Activated CD4-positive, alpha-beta memory T cell treated with anti-CD3 and anti-CD28 coated beads for 36 hours (primary cell): ENCODE measurements at regions not wholly inside any gene's neighbourhood (a gene's known extent, or its start where the extent isn't known, plus 50 kb on each side); places are given as distances from the start of the nearest gene placed in this dataset.

Experiments used
- CTCF ChIA-PET: fragments of 350-600 bp; sonication (Branson Sonifier 250); formaldehyde crosslinking; loops from one replicate; lab custom pipeline; 2021; ENCODE audit warnings: antibody characterized with exemption, inconsistent platforms; lab: Charles Lee
- POLR2A ChIA-PET: fragments of 350-600 bp; sonication (Branson Sonifier 250); formaldehyde crosslinking; loops from one replicate; lab custom pipeline; 2021; ENCODE audit warnings: antibody characterized with exemption; lab: Charles Lee
- DNase-seq: peaks from one replicate; pipeline ENCODE4 v3.0.0-alpha.2; 2020
- H3K27ac Mint-ChIP-seq: one replicate; pipeline ENCODE4 v1.8.0; 2021; ENCODE audit warnings: mixed read lengths
- H3K27me3 Mint-ChIP-seq: one replicate; pipeline ENCODE4 v1.8.0; 2021; ENCODE audit warnings: mixed read lengths
- H3K36me3 Mint-ChIP-seq: one replicate; pipeline ENCODE4 v1.8.0; 2021; ENCODE audit warnings: mixed read lengths
- H3K4me1 Mint-ChIP-seq: one replicate; pipeline ENCODE4 v1.8.0; 2021; ENCODE audit warnings: low read depth, mixed read lengths
- H3K4me3 Mint-ChIP-seq: one replicate; pipeline ENCODE4 v1.8.0; 2021; ENCODE audit warnings: mild to moderate bottlenecking, mixed read lengths
- H3K9me3 Mint-ChIP-seq: one replicate; pipeline ENCODE4 v1.8.0; 2021; ENCODE audit warnings: mixed read lengths
- intact Hi-C: fragments of 100-400 bp; cut with micrococcal nuclease; formaldehyde crosslinking; loops from one replicate; pipeline ENCODE4 v1.15.1; 2023

- no peak for DNase-seq
- Mint-ChIP-seq H3K4me3 (no peak overlapping the region), H3K27ac (no peak overlapping the region), H3K9me3 (peaks cover 14% of the 10 kb centered on the region), H3K4me1 (no peaks in the 10 kb centered on the region), H3K27me3 (no peaks in the 10 kb centered on the region), H3K36me3 (no peaks in the 10 kb centered on the region)
- POLR2A ChIA-PET: no interaction called here
- intact Hi-C loops: no loop called here
- CTCF ChIA-PET: no interaction called here
These were observed 161.5 kb upstream of the STXBP5 start for GRCh38 chr6:147042679-147043078.

GRCh38 chr6:147043994-147044477 lies 160.2 kb upstream of the STXBP5 start:
- POLR2A ChIA-PET: no interaction called here
- H3K36me3 Mint-ChIP-seq: no peaks in the 10 kb centered on the region
- intact Hi-C loops: no loop called here
- H3K9me3 Mint-ChIP-seq: peaks cover 14% of the 10 kb centered on the region
- H3K27ac Mint-ChIP-seq: no peak overlapping the region
- no peak overlapping the region for H3K4me3 Mint-ChIP-seq
- no peaks in the 10 kb centered on the region for H3K27me3 Mint-ChIP-seq
- CTCF ChIA-PET: no interaction called here
- H3K4me1 Mint-ChIP-seq: no peaks in the 10 kb centered on the region
- DNase-seq: no peak

GRCh38 chr6:147046141-147046877 lies 157.9 kb upstream of the STXBP5 start:
- ChIA-PET CTCF (no interaction called here), POLR2A (no interaction called here)
- Mint-ChIP-seq H3K27me3 (no peaks in the 10 kb centered on the region), H3K4me3 (no peak overlapping the region), H3K4me1 (no peaks in the 10 kb centered on the region), H3K27ac (no peak overlapping the region), H3K36me3 (no peaks in the 10 kb centered on the region), H3K9me3 (peaks cover 14% of the 10 kb centered on the region)
- no peak for DNase-seq
- intact Hi-C loops: no loop called here

- POLR2A ChIA-PET: no interaction called here
These were observed 155.3 kb upstream of the STXBP5 start for GRCh38 chr6:147048930-147049329.

GRCh38 chr6:147053311-147053921 lies 150.8 kb upstream of the STXBP5 start:
- H3K9me3 Mint-ChIP-seq: no peaks in the 10 kb centered on the region
- no peaks in the 10 kb centered on the region for H3K36me3 Mint-ChIP-seq
- CTCF ChIA-PET: no interaction called here
- H3K4me1 Mint-ChIP-seq: peaks cover 8% of the 10 kb centered on the region
- no peaks in the 10 kb centered on the region for H3K27me3 Mint-ChIP-seq
- no peak for DNase-seq
- POLR2A ChIA-PET: no interaction called here
- no peak overlapping the region for H3K27ac Mint-ChIP-seq
- H3K4me3 Mint-ChIP-seq: no peak overlapping the region
- intact Hi-C loops: no loop called here

More at GRCh38 chr6:147048930-147049329, 155.3 kb upstream of the STXBP5 start:
- Mint-ChIP-seq H3K27ac (no peak overlapping the region), H3K36me3 (no peaks in the 10 kb centered on the region), H3K4me3 (no peak overlapping the region), H3K27me3 (no peaks in the 10 kb centered on the region), H3K9me3 (peaks cover 10% of the 10 kb centered on the region), H3K4me1 (no peaks in the 10 kb centered on the region)
- DNase-seq: no peak
- CTCF ChIA-PET: interaction anchor here (0.6 kb wide), 1 partner anchor 9 kb away, joined by 3 read pairs; no protein-coding TSS in a partner anchor
- intact Hi-C loops: no loop called here

- peaks cover 8% of the 10 kb centered on the region for H3K4me1 Mint-ChIP-seq
These were observed 150.1 kb upstream of the STXBP5 start for GRCh38 chr6:147054158-147054557.

GRCh38 chr6:147054871-147055270 lies 149.3 kb upstream of the STXBP5 start:
- Mint-ChIP-seq H3K4me3 (no peak overlapping the region), H3K9me3 (no peaks in the 10 kb centered on the region), H3K36me3 (no peaks in the 10 kb centered on the region), H3K27ac (no peak overlapping the region), H3K4me1 (peaks cover 8% of the 10 kb centered on the region), H3K27me3 (no peaks in the 10 kb centered on the region)
- no peak for DNase-seq
- intact Hi-C loops: no loop called here
- ChIA-PET CTCF (no interaction called here), POLR2A (no interaction called here)

More at GRCh38 chr6:147054158-147054557, 150.1 kb upstream of the STXBP5 start:
- Mint-ChIP-seq H3K27ac (no peak overlapping the region), H3K36me3 (no peaks in the 10 kb centered on the region), H3K9me3 (no peaks in the 10 kb centered on the region), H3K4me3 (no peak overlapping the region), H3K27me3 (no peaks in the 10 kb centered on the region)
- POLR2A ChIA-PET: no interaction called here
- CTCF ChIA-PET: no interaction called here
- intact Hi-C loops: no loop called here
- DNase-seq: no peak

GRCh38 chr6:147055821-147056392 lies 148.3 kb upstream of the STXBP5 start:
- intact Hi-C loops: loop anchor here (2.0 kb wide), 1 partner anchor 199 kb away; no protein-coding TSS in a partner anchor
- Mint-ChIP-seq H3K4me3 (no peak overlapping the region), H3K36me3 (no peaks in the 10 kb centered on the region), H3K27ac (no peak overlapping the region), H3K27me3 (no peaks in the 10 kb centered on the region), H3K4me1 (peaks cover 8% of the 10 kb centered on the region), H3K9me3 (no peaks in the 10 kb centered on the region)
- ChIA-PET POLR2A (no interaction called here), CTCF (no interaction called here)
- DNase-seq: no peak

- H3K27ac Mint-ChIP-seq: no peak overlapping the region
- no peaks in the 10 kb centered on the region for H3K36me3 Mint-ChIP-seq
- no peak for DNase-seq
- H3K4me1 Mint-ChIP-seq: peaks cover 8% of the 10 kb centered on the region
- H3K4me3 Mint-ChIP-seq: no peak overlapping the region
- no peaks in the 10 kb centered on the region for H3K9me3 Mint-ChIP-seq
- CTCF ChIA-PET: no interaction called here
- intact Hi-C loops: loop anchor here (2.0 kb wide), 1 partner anchor 200 kb away; no protein-coding TSS in a partner anchor
- no peaks in the 10 kb centered on the region for H3K27me3 Mint-ChIP-seq
- POLR2A ChIA-PET: interaction anchor here (0.5 kb wide), 1 partner anchor 286 kb away, joined by 3 read pairs; no protein-coding TSS in a partner anchor
These were observed 147.0 kb upstream of the STXBP5 start for GRCh38 chr6:147057188-147057587.

GRCh38 chr6:147057705-147058342 lies 146.4 kb upstream of the STXBP5 start:
- H3K27ac Mint-ChIP-seq: no peak overlapping the region
- ChIA-PET CTCF (no interaction called here), POLR2A (no interaction called here)
- no peaks in the 10 kb centered on the region for H3K36me3 Mint-ChIP-seq
- peaks cover 8% of the 10 kb centered on the region for H3K4me1 Mint-ChIP-seq
- no peaks in the 10 kb centered on the region for H3K9me3 Mint-ChIP-seq
- no peak for DNase-seq
- no peak overlapping the region for H3K4me3 Mint-ChIP-seq
- intact Hi-C loops: loop anchor here (2.0 kb wide), 1 partner anchor 201 kb away; no protein-coding TSS in a partner anchor
- no peaks in the 10 kb centered on the region for H3K27me3 Mint-ChIP-seq

GRCh38 chr6:147058786-147059385 lies 145.3 kb upstream of the STXBP5 start:
- Mint-ChIP-seq H3K27me3 (no peaks in the 10 kb centered on the region), H3K36me3 (no peaks in the 10 kb centered on the region), H3K27ac (no peak overlapping the region), H3K4me1 (peaks cover 8% of the 10 kb centered on the region), H3K9me3 (no peaks in the 10 kb centered on the region), H3K4me3 (no peak overlapping the region)
- no peak for DNase-seq
- intact Hi-C loops: no loop called here
- ChIA-PET POLR2A (interaction anchor here (0.6 kb wide), 1 partner anchor 9 kb away, joined by 3 read pairs; no protein-coding TSS in a partner anchor), CTCF (no interaction called here)

- ChIA-PET POLR2A (no interaction called here), CTCF (no interaction called here)
- Mint-ChIP-seq H3K27ac (no peak overlapping the region), H3K4me3 (no peak overlapping the region), H3K27me3 (no peaks in the 10 kb centered on the region), H3K9me3 (no peaks in the 10 kb centered on the region), H3K4me1 (peaks cover 10% of the 10 kb centered on the region), H3K36me3 (no peaks in the 10 kb centered on the region)
- no peak for DNase-seq
- intact Hi-C loops: no loop called here
These were observed 143.6 kb upstream of the STXBP5 start for GRCh38 chr6:147060636-147061035.
